Neutrophil (primary cell): ENCODE measurements at regions not wholly inside any gene's neighbourhood (a gene's known extent, or its start where the extent isn't known, plus 50 kb on each side); places are given as distances from the start of the nearest gene placed in this dataset.

ENCODE experiments used
- H3K27ac ChIP-seq: fragments of 200-600 bp; sonication (generic); 2 replicates; pipeline ENCODE4 v1.5.1; 2016; ENCODE audit warnings: mild to moderate bottlenecking, moderate library complexity
- H3K27me3 ChIP-seq: fragments of 200-600 bp; sonication (generic); 2 replicates; pipeline ENCODE4 v1.6.0; 2016; ENCODE audit warnings: mild to moderate bottlenecking
- H3K36me3 ChIP-seq: fragments of 200-600 bp; sonication (generic); 2 replicates; pipeline ENCODE4 v1.5.1; 2017
- H3K4me1 ChIP-seq, 2 experiments: fragments of 200-600 bp in 1 of 2; sonication (generic) in 1 of 2; 1 replicate in 1 of 2; 2 replicates in 1 of 2; pipeline versions ENCODE4 v1.5.1 to v1.6.1; 2013 to 2016; ENCODE audit warnings: low read depth in 1 of 2, low read length in 1 of 2, mild to moderate bottlenecking in 1 of 2, moderate library complexity in 1 of 2; ENCODE audit not compliant: control insufficient read depth in 1 of 2, insufficient read depth in 1 of 2
- H3K4me3 ChIP-seq, 2 experiments: fragments of 200-600 bp in 1 of 2; sonication (generic) in 1 of 2; 1 replicate in 1 of 2; 2 replicates in 1 of 2; pipeline ENCODE4 v1.5.1; 2013 to 2016; ENCODE audit warnings: low read depth in 1 of 2, low read length in 1 of 2, mild to moderate bottlenecking in 1 of 2, moderate library complexity in 1 of 2
- H3K9me3 ChIP-seq: fragments of 200-600 bp; sonication (generic); 2 replicates; pipeline ENCODE4 v1.5.1; 2016
- TF ChIP-seq, protein P1 (sequence below): fragments of 200-600 bp; sonication (generic); IDR thresholded peaks from 2 replicates; pipeline ENCODE4 v1.5.1; 2016; ENCODE audit warnings: antibody characterized with exemption

- Histone ChIP-seq H3K4me3 (no peak overlapping the region), H3K36me3 (no peaks in the 10 kb centered on the region), H3K27me3 (no peaks in the 10 kb centered on the region), H3K4me1 (no peaks in the 10 kb centered on the region), H3K27ac (no peak overlapping the region), H3K9me3 (no peaks in the 10 kb centered on the region)
- TF ChIP-seq, protein P1, sequence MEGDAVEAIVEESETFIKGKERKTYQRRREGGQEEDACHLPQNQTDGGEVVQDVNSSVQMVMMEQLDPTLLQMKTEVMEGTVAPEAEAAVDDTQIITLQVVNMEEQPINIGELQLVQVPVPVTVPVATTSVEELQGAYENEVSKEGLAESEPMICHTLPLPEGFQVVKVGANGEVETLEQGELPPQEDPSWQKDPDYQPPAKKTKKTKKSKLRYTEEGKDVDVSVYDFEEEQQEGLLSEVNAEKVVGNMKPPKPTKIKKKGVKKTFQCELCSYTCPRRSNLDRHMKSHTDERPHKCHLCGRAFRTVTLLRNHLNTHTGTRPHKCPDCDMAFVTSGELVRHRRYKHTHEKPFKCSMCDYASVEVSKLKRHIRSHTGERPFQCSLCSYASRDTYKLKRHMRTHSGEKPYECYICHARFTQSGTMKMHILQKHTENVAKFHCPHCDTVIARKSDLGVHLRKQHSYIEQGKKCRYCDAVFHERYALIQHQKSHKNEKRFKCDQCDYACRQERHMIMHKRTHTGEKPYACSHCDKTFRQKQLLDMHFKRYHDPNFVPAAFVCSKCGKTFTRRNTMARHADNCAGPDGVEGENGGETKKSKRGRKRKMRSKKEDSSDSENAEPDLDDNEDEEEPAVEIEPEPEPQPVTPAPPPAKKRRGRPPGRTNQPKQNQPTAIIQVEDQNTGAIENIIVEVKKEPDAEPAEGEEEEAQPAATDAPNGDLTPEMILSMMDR, result no peak
These were observed 123.6 kb upstream of the EPB41L3 start for GRCh38 chr18:5667356-5667755.

DNA sequence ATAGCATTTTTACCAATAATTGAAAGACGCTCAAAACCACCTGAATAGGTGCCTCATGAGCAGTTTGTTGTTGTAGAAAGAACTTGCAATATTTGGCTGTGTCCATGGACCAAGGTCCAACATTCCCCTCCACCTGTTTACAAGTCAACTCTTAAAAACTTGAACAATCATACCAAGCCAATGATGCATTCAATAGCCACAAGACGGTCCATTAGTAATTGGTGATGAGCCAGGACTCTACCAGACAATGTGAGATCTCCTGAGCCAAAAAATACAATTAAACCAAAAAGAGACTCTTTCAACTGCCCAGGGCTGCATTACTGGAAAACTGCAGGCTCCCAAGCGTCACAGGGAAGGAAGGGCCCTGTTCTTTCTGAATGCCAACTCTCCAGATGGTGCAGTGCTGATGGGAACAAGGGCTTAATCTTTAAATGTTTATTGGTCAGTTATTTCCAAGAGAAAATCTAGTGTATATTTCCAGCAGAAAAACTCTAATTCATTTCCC lies 118.8 kb upstream of the EPB41L3 start:
- TF ChIP-seq, protein P1, result no peak
- Histone ChIP-seq H3K9me3 (no peaks in the 10 kb centered on the region), H3K36me3 (no peaks in the 10 kb centered on the region), H3K4me3 (no peak overlapping the region), H3K4me1 (no peaks in the 10 kb centered on the region), H3K27me3 (no peaks in the 10 kb centered on the region), H3K27ac (no peak overlapping the region)

DNA sequence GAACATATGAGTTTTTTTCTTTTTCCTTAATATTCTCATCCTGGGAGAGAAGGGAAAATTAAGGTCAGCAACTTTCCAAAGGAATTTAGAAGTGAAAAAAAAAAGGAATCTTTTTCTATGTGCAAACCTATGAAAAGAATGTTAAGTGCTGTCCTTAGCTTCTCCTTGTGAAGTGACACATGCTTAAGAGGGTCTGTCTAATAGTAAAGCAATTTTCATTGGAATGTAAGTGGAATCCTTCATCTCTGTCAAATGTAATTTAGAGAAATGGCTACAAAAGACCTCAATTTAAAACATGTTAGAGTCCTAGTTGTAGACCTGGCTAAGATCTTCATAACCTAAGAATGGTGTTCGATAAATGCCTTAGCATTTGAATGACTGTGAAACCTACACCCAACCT lies 117.4 kb upstream of the EPB41L3 start:
- TF ChIP-seq, protein P1, result no peak
- Histone ChIP-seq H3K4me3 (no peak overlapping the region), H3K36me3 (no peaks in the 10 kb centered on the region), H3K4me1 (no peaks in the 10 kb centered on the region), H3K27me3 (no peaks in the 10 kb centered on the region), H3K9me3 (no peaks in the 10 kb centered on the region), H3K27ac (no peak overlapping the region)

DNA sequence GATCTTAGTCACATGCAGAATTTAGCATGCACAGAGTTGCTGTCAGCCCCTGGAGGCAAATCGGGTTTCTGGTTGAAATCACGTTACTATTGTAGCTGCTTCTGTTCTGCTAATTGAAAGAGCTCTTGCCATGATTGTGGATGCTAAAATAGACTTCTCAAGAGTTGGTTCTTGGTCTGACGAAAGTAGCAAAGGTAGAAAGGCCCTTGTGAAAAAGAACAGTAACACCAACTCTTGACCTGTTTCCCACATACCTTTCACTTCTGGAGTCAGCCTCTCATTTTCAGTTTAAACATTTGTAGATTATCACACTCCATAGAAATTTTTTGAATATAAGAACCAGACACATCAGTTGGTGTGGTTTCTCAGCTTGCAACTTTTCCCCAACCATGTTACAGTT lies 110.0 kb upstream of the EPB41L3 start:
- H3K27ac ChIP-seq, result no peak overlapping the region
- no peaks in the 10 kb centered on the region for H3K9me3 ChIP-seq
- TF ChIP-seq, protein P1, result no peak
- no peaks in the 10 kb centered on the region for H3K36me3 ChIP-seq
- no peak overlapping the region for H3K4me3 ChIP-seq
- H3K27me3 ChIP-seq, result no peaks in the 10 kb centered on the region
- no peaks in the 10 kb centered on the region for H3K4me1 ChIP-seq

GRCh38 chr18:5651736-5652135 lies 107.9 kb upstream of the EPB41L3 start:
- Histone ChIP-seq H3K9me3 (no peaks in the 10 kb centered on the region), H3K27ac (no peak overlapping the region), H3K36me3 (no peaks in the 10 kb centered on the region), H3K4me3 (no peak overlapping the region), H3K4me1 (no peaks in the 10 kb centered on the region), H3K27me3 (no peaks in the 10 kb centered on the region)
- TF ChIP-seq, protein P1, result no peak

DNA sequence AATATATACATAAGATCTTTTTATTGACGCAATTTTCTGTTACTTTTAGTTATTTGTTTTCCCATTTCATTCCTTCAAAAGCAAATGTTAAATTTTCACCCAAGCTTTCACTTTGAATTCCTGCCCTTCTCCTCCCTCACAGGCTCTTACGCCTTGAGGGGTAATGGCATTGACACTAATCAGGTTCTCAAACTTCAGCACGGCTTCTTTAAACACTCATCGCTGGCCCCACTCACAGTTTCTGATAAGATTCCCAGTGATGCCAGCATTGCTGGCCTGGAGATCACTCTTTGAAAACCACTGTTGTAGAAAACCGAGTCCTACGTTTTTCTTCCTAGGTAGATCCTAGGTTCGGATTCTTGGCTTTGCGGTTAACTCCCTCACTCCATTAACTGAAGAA lies 105.6 kb upstream of the EPB41L3 start:
- no peaks in the 10 kb centered on the region for H3K27me3 ChIP-seq
- TF ChIP-seq, protein P1, result no peak
- no peak overlapping the region for H3K27ac ChIP-seq
- H3K4me1 ChIP-seq, result no peaks in the 10 kb centered on the region
- H3K36me3 ChIP-seq, result no peaks in the 10 kb centered on the region
- H3K9me3 ChIP-seq, result no peaks in the 10 kb centered on the region
- no peak overlapping the region for H3K4me3 ChIP-seq
